ENCODE measurements at regions not wholly inside any gene's neighbourhood (a gene's known extent, or its start where the extent isn't known, plus 50 kb on each side); places are given as distances from the start of the nearest gene placed in this dataset.

GRCh38 chr4:186957952-186958555 lies 234.4 kb upstream of the FAT1 start:
- intact Hi-C loops (cut with DNase I): no loop called here
- no peak for FAIRE-seq
- TF ChIP-seq CTCF (IDR thresholded peaks at IDR 0.05; ENCODE audit: borderline replicate concordance, extremely low read depth, insufficient read depth): no peak

GRCh38 chr4:186958726-186959350 lies 235.2 kb upstream of the FAT1 start:
- no peak overlapping the region for H3K4me3 ChIP-seq (ENCODE audit: low read length in 3 of 3)
- no peak for DNase-seq
- no peaks in the 10 kb centered on the region for H3K27me3 ChIP-seq (ENCODE audit: control insufficient read depth, insufficient read depth, low read length)
- intact Hi-C loops (cut with DNase I): no loop called here
- H3K9me3 ChIP-seq (ENCODE audit: control insufficient read depth in 2 of 3, insufficient read depth in 1 of 3, low read length in 3 of 3): no peaks in the 10 kb centered on the region
- H3K27ac ChIP-seq (ENCODE audit: low read depth in 2 of 2, low read length in 2 of 2): no peak overlapping the region
- FAIRE-seq: no peak
- no peak overlapping the region for H3K9ac ChIP-seq (ENCODE audit: low read length in 3 of 3)
- H3K4me1 ChIP-seq (ENCODE audit: control insufficient read depth in 2 of 3, insufficient read depth in 2 of 3, low read depth in 1 of 3, low read length in 3 of 3): no peaks in the 10 kb centered on the region
- TF ChIP-seq CTCF (IDR thresholded peaks at IDR 0.05; ENCODE audit: borderline replicate concordance, extremely low read depth, insufficient read depth): no peak
- no peaks in the 10 kb centered on the region for H3K36me3 ChIP-seq (ENCODE audit: control insufficient read depth in 2 of 3, insufficient read depth in 3 of 3, low read length in 3 of 3)

More at GRCh38 chr4:186957952-186958555, 234.4 kb upstream of the FAT1 start:
- no peaks in the 10 kb centered on the region for H3K4me1 ChIP-seq (ENCODE audit: control insufficient read depth in 2 of 3, insufficient read depth in 2 of 3, low read depth in 1 of 3, low read length in 3 of 3)
- no peak overlapping the region for H3K4me3 ChIP-seq (ENCODE audit: low read length in 3 of 3)
- no peaks in the 10 kb centered on the region for H3K36me3 ChIP-seq (ENCODE audit: control insufficient read depth in 2 of 3, insufficient read depth in 3 of 3, low read length in 3 of 3)
- H3K27ac ChIP-seq (ENCODE audit: low read depth in 2 of 2, low read length in 2 of 2): no peak overlapping the region
- DNase-seq: no peak
- H3K27me3 ChIP-seq (ENCODE audit: control insufficient read depth, insufficient read depth, low read length): no peaks in the 10 kb centered on the region
- H3K9ac ChIP-seq (ENCODE audit: low read length in 3 of 3): no peak overlapping the region
- H3K9me3 ChIP-seq (ENCODE audit: control insufficient read depth in 2 of 3, insufficient read depth in 1 of 3, low read length in 3 of 3): no peaks in the 10 kb centered on the region

- intact Hi-C loops (cut with DNase I): no loop called here
- Histone ChIP-seq H3K4me1 (ENCODE audit: control insufficient read depth in 2 of 3, insufficient read depth in 2 of 3, low read depth in 1 of 3, low read length in 3 of 3) (no peaks in the 10 kb centered on the region), H3K36me3 (ENCODE audit: control insufficient read depth in 2 of 3, insufficient read depth in 3 of 3, low read length in 3 of 3) (no peaks in the 10 kb centered on the region), H3K27me3 (ENCODE audit: control insufficient read depth, insufficient read depth, low read length) (no peaks in the 10 kb centered on the region), H3K9me3 (ENCODE audit: control insufficient read depth in 2 of 3, insufficient read depth in 1 of 3, low read length in 3 of 3) (no peaks in the 10 kb centered on the region), H3K4me3 (ENCODE audit: low read length in 3 of 3) (no peak overlapping the region), H3K27ac (ENCODE audit: low read depth in 2 of 2, low read length in 2 of 2) (no peak overlapping the region), H3K9ac (ENCODE audit: low read length in 3 of 3) (no peak overlapping the region)
- TF ChIP-seq CTCF (IDR thresholded peaks at IDR 0.05; ENCODE audit: borderline replicate concordance, extremely low read depth, insufficient read depth): no peak
- peak in 2 of 5 donors; percentile 22 to 46 for DNase-seq
- no peak for FAIRE-seq
These were observed 256.5 kb upstream of the FAT1 start for GRCh38 chr4:186979961-186980745.

Measured in kidney (tissue), 13 donors.